ACHN (cell line): ENCODE measurements at regions not wholly inside any gene's neighbourhood (a gene's known extent, or its start where the extent isn't known, plus 50 kb on each side); places are given as distances from the start of the nearest gene placed in this dataset.
"Not testable (repeated sequence)": the region's sequence is repeated elsewhere in the genome, so short reads cannot be mapped to it uniquely, and the experiment has no call there.

ENCODE experiments used
- DNase-seq: peaks from one replicate; pipeline ENCODE4 v3.0.0-alpha.2; 2015
- in situ Hi-C: cut with HindIII; loops from 2 replicates; pipeline ENCODE4 v1.10.0; 2017; ENCODE audit warnings: low sequenced_read_pairs, low pct_ligation_motif_present, low pct_unique_long_range_greater_than_20kb

- in situ Hi-C loops, result no loop called here
- no peak for DNase-seq
Observed at GRCh38 chr2:239719791-239720360, 305.3 kb downstream of the NDUFA10 start.

GRCh38 chr2:239718991-239719390 is 306.2 kb downstream of the NDUFA10 start:
- in situ Hi-C loops, DNase-seq: not testable (repeated sequence)

GRCh38 chr2:239717706-239718105 is 307.4 kb downstream of the NDUFA10 start:
- DNase-seq, result no peak
- in situ Hi-C loops, result no loop called here

GRCh38 chr2:239717319-239717675 is 307.8 kb downstream of the NDUFA10 start:
- no peak for DNase-seq
- in situ Hi-C loops, result no loop called here

- in situ Hi-C loops, result no loop called here
- DNase-seq, result no peak
Observed at GRCh38 chr2:239716536-239717318, 308.4 kb downstream of the NDUFA10 start.

GRCh38 chr2:239716009-239716408 is 309.1 kb downstream of the NDUFA10 start:
- in situ Hi-C loops, result no loop called here
- DNase-seq, result no peak

GRCh38 chr2:239715606-239716005 is 309.5 kb downstream of the NDUFA10 start:
- no peak for DNase-seq
- in situ Hi-C loops, result no loop called here

- in situ Hi-C loops, result no loop called here
- no peak for DNase-seq
Observed at GRCh38 chr2:239715202-239715601, 309.9 kb downstream of the NDUFA10 start.

GRCh38 chr2:239714116-239714515 is 311.0 kb downstream of the NDUFA10 start:
- DNase-seq, result no peak
- in situ Hi-C loops, result no loop called here

- in situ Hi-C loops, result no loop called here
- DNase-seq, result no peak
Observed at GRCh38 chr2:239712755-239713154, 311.9 kb upstream of the HDAC4 start.

- DNase-seq, result no peak
- in situ Hi-C loops, result no loop called here
Observed at GRCh38 chr2:239711911-239712570, 311.2 kb upstream of the HDAC4 start.

GRCh38 chr2:239710953-239711861 is 310.4 kb upstream of the HDAC4 start:
- no peak for DNase-seq
- in situ Hi-C loops, result no loop called here

- in situ Hi-C loops, result no loop called here
Observed at GRCh38 chr2:239706367-239706766, 305.5 kb upstream of the HDAC4 start.

GRCh38 chr2:239704737-239705136 is 303.9 kb upstream of the HDAC4 start:
- DNase-seq, result no peak
- in situ Hi-C loops, result no loop called here

More at GRCh38 chr2:239706367-239706766, 305.5 kb upstream of the HDAC4 start:
- DNase-seq, result no peak

- no peak for DNase-seq
- in situ Hi-C loops, result no loop called here
Observed at GRCh38 chr2:239703834-239704233, 303.0 kb upstream of the HDAC4 start.

GRCh38 chr2:239700686-239701345 is 300.0 kb upstream of the HDAC4 start:
- no peak for DNase-seq
- in situ Hi-C loops, result no loop called here

- in situ Hi-C loops, result no loop called here
Observed at GRCh38 chr2:239697399-239698164, 296.8 kb upstream of the HDAC4 start.

More at GRCh38 chr2:239697399-239698164, 296.8 kb upstream of the HDAC4 start:
- no peak for DNase-seq
